GM23338 (cell line): ENCODE measurements at regions not wholly inside any gene's neighbourhood (a gene's known extent, or its start where the extent isn't known, plus 50 kb on each side); places are given as distances from the start of the nearest gene placed in this dataset.

ENCODE experiments used
- ATAC-seq: fragments of 200-7000 bp; cut with Tn5 transposase; 3 replicates; pipeline ENCODE4 v1.9.1; 2020
- DNase-seq: peaks from one replicate; pipeline ENCODE4 v3.0.0-alpha.2; 2015; ENCODE audit warnings: low spot score
- H2AFZ ChIP-seq: fragments of 200-600 bp; sonication (generic); 2 replicates; pipeline ENCODE4 v1.8.0; 2016; ENCODE audit warnings: antibody characterized with exemption, mild to moderate bottlenecking, moderate library complexity
- H3F3A ChIP-seq: fragments of 200-600 bp; sonication (generic); replicated peaks from 2 replicates; pipeline ENCODE4 v1.8.0; 2017; ENCODE audit warnings: antibody characterized with exemption, mixed run types, low read depth
- H3K27ac ChIP-seq: fragments of 200-600 bp; sonication (generic); 2 replicates; pipeline ENCODE4 v1.6.1; 2016; ENCODE audit warnings: low read depth
- H3K27me3 ChIP-seq: fragments of 200-600 bp; sonication (generic); 2 replicates; pipeline ENCODE4 v1.8.0; 2016; ENCODE audit warnings: mild to moderate bottlenecking, mixed run types, moderate library complexity; ENCODE audit not compliant: insufficient read depth
- H3K36me3 ChIP-seq: fragments of 200-600 bp; sonication (generic); 2 replicates; pipeline ENCODE4 v1.8.0; 2016; ENCODE audit warnings: mild to moderate bottlenecking; ENCODE audit not compliant: insufficient read depth
- H3K4me1 ChIP-seq: fragments of 200-600 bp; sonication (generic); 2 replicates; pipeline ENCODE4 v1.8.0; 2016; ENCODE audit warnings: mild to moderate bottlenecking, moderate library complexity; ENCODE audit not compliant: insufficient read depth
- H3K4me2 ChIP-seq: fragments of 200-600 bp; sonication (generic); 2 replicates; pipeline ENCODE4 v1.7.1; 2017; ENCODE audit warnings: mixed run types
- H3K4me3 ChIP-seq: fragments of 200-600 bp; sonication (generic); 2 replicates; pipeline ENCODE4 v1.6.1; 2016; ENCODE audit warnings: mixed run types
- H3K79me2 ChIP-seq: fragments of 200-600 bp; sonication (generic); replicated peaks from 2 replicates; pipeline ENCODE4 v1.8.0; 2017; ENCODE audit warnings: mild to moderate bottlenecking; ENCODE audit not compliant: insufficient read depth
- H3K9me2 ChIP-seq: fragments of 200-600 bp; sonication (generic); 2 replicates; pipeline ENCODE4 v1.8.0; 2017; ENCODE audit not compliant: insufficient read depth
- H4K20me1 ChIP-seq: fragments of 200-600 bp; sonication (generic); replicated peaks from 2 replicates; pipeline ENCODE4 v1.8.0; 2017; ENCODE audit warnings: mild to moderate bottlenecking; ENCODE audit not compliant: insufficient read depth
- H3K27ac Mint-ChIP-seq: 2 replicates; pipeline ENCODE4 v1.8.0; 2020; ENCODE audit warnings: inconsistent platforms, mild to moderate bottlenecking, moderate library complexity, mixed read lengths
- H3K27me3 Mint-ChIP-seq: 3 replicates; pipeline ENCODE4 v1.8.0; 2022; ENCODE audit warnings: low read depth, mild to moderate bottlenecking, moderate library complexity, mixed read lengths, inconsistent platforms; ENCODE audit not compliant: insufficient read depth, poor library complexity
- H3K36me3 Mint-ChIP-seq: 3 replicates; pipeline ENCODE4 v1.8.0; 2021; ENCODE audit warnings: low read depth, mild to moderate bottlenecking, inconsistent platforms, moderate library complexity, mixed read lengths
- H3K4me1 Mint-ChIP-seq: 3 replicates; pipeline ENCODE4 v1.8.0; 2020; ENCODE audit warnings: mild to moderate bottlenecking, inconsistent platforms, mixed read lengths
- H3K4me3 Mint-ChIP-seq: 3 replicates; pipeline ENCODE4 v1.8.0; 2021; ENCODE audit warnings: moderate library complexity, mild to moderate bottlenecking, inconsistent platforms, mixed read lengths
- H3K9me3 Mint-ChIP-seq: 3 replicates; pipeline ENCODE4 v1.8.0; 2020; ENCODE audit warnings: moderate library complexity, mild to moderate bottlenecking, inconsistent platforms, mixed read lengths
- CREB1 ChIP-seq: fragments of 250-450 bp; sonication (Bioruptor Pico); IDR thresholded peaks from 2 replicates; pipeline ENCODE4 v1.5.0; 2020; ENCODE audit warnings: low read depth, mild to moderate bottlenecking, moderate library complexity
- EZH2 ChIP-seq: fragments of 200-600 bp; sonication (generic); IDR thresholded peaks from one replicate; pipeline ENCODE4 v1.8.0; 2017; ENCODE audit warnings: antibody characterized with exemption, mild to moderate bottlenecking, low read depth; ENCODE audit not compliant: unreplicated experiment
- EZH2phosphoT487 ChIP-seq: fragments of 200-600 bp; sonication (generic); IDR thresholded peaks from one replicate; pipeline ENCODE4 v1.8.1; 2018; ENCODE audit warnings: antibody characterized with exemption; ENCODE audit not compliant: unreplicated experiment
- JUNB ChIP-seq: IDR thresholded peaks from one replicate; pipeline ENCODE4 v1.6.1; 2016; ENCODE audit warnings: antibody characterized with exemption; ENCODE audit not compliant: unreplicated experiment
- NANOG ChIP-seq: IDR thresholded peaks from 2 replicates; pipeline ENCODE4 v1.6.1; 2016; ENCODE audit warnings: antibody characterized with exemption, borderline replicate concordance
- POLR2AphosphoS5 ChIP-seq: IDR thresholded peaks from 2 replicates; pipeline ENCODE4 v1.6.1; 2016; ENCODE audit warnings: antibody characterized with exemption, low read depth
- STAT1 ChIP-seq: IDR thresholded peaks from one replicate; pipeline ENCODE4 v1.6.1; 2016; ENCODE audit warnings: antibody characterized with exemption; ENCODE audit not compliant: unreplicated experiment
- ZNF114 ChIP-seq: fragments of 250-450 bp; sonication (Bioruptor Pico); IDR thresholded peaks from 2 replicates; pipeline ENCODE4 v1.5.0; 2020; ENCODE audit warnings: mild to moderate bottlenecking, moderate library complexity
- ZNF331 ChIP-seq: fragments of 250-450 bp; sonication (Bioruptor Pico); IDR thresholded peaks from 2 replicates; pipeline ENCODE4 v1.5.0; 2020; ENCODE audit warnings: low read depth, mild to moderate bottlenecking, moderate library complexity
- TF ChIP-seq, protein P1 (sequence below): fragments of 250-450 bp; sonication (Bioruptor Pico); IDR thresholded peaks from 2 replicates; pipeline ENCODE4 v1.5.0; 2020; ENCODE audit warnings: mild to moderate bottlenecking, moderate library complexity
- TF ChIP-seq, protein P2 (sequence below), 2 experiments: fragments of 200-600 bp in 1 of 2; sonication (generic) in 1 of 2; conservative IDR thresholded peaks; 2 replicates each; pipeline versions ENCODE4 v1.5.1 to v1.6.1; 2016 to 2017; ENCODE audit warnings: antibody characterized with exemption in 2 of 2, low read depth in 2 of 2, mild to moderate bottlenecking in 2 of 2, moderate library complexity in 1 of 2
- TF ChIP-seq, protein P3 (sequence below): IDR thresholded peaks from 2 replicates; pipeline ENCODE4 v1.6.1; 2016; ENCODE audit warnings: antibody characterized with exemption
- TF ChIP-seq, protein P4 (sequence below): IDR thresholded peaks from one replicate; pipeline ENCODE4 v1.6.1; 2018; ENCODE audit warnings: antibody characterized with exemption; ENCODE audit not compliant: unreplicated experiment

DNA sequence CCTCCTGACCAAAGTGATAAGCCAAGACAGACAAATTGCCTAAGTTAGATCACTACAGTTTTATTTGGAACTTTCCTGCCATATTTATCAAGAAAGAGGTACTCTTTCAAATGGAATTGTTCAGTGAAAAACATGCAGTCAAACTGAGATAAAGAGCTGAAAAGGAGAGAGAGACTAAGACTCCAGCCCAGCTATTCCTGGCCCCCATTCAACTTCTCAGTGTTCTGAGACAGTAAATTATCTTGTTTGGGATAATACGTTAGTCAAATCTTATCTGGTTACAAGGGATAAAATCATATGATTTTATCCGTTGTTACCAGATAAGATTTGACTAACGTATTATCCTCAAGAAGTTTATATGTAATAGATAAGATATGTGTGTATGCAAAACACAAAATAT is 67.6 kb upstream of the CMC1 start:
- TF ChIP-seq POLR2AphosphoS5: no peak
- TF ChIP-seq, protein P1, sequence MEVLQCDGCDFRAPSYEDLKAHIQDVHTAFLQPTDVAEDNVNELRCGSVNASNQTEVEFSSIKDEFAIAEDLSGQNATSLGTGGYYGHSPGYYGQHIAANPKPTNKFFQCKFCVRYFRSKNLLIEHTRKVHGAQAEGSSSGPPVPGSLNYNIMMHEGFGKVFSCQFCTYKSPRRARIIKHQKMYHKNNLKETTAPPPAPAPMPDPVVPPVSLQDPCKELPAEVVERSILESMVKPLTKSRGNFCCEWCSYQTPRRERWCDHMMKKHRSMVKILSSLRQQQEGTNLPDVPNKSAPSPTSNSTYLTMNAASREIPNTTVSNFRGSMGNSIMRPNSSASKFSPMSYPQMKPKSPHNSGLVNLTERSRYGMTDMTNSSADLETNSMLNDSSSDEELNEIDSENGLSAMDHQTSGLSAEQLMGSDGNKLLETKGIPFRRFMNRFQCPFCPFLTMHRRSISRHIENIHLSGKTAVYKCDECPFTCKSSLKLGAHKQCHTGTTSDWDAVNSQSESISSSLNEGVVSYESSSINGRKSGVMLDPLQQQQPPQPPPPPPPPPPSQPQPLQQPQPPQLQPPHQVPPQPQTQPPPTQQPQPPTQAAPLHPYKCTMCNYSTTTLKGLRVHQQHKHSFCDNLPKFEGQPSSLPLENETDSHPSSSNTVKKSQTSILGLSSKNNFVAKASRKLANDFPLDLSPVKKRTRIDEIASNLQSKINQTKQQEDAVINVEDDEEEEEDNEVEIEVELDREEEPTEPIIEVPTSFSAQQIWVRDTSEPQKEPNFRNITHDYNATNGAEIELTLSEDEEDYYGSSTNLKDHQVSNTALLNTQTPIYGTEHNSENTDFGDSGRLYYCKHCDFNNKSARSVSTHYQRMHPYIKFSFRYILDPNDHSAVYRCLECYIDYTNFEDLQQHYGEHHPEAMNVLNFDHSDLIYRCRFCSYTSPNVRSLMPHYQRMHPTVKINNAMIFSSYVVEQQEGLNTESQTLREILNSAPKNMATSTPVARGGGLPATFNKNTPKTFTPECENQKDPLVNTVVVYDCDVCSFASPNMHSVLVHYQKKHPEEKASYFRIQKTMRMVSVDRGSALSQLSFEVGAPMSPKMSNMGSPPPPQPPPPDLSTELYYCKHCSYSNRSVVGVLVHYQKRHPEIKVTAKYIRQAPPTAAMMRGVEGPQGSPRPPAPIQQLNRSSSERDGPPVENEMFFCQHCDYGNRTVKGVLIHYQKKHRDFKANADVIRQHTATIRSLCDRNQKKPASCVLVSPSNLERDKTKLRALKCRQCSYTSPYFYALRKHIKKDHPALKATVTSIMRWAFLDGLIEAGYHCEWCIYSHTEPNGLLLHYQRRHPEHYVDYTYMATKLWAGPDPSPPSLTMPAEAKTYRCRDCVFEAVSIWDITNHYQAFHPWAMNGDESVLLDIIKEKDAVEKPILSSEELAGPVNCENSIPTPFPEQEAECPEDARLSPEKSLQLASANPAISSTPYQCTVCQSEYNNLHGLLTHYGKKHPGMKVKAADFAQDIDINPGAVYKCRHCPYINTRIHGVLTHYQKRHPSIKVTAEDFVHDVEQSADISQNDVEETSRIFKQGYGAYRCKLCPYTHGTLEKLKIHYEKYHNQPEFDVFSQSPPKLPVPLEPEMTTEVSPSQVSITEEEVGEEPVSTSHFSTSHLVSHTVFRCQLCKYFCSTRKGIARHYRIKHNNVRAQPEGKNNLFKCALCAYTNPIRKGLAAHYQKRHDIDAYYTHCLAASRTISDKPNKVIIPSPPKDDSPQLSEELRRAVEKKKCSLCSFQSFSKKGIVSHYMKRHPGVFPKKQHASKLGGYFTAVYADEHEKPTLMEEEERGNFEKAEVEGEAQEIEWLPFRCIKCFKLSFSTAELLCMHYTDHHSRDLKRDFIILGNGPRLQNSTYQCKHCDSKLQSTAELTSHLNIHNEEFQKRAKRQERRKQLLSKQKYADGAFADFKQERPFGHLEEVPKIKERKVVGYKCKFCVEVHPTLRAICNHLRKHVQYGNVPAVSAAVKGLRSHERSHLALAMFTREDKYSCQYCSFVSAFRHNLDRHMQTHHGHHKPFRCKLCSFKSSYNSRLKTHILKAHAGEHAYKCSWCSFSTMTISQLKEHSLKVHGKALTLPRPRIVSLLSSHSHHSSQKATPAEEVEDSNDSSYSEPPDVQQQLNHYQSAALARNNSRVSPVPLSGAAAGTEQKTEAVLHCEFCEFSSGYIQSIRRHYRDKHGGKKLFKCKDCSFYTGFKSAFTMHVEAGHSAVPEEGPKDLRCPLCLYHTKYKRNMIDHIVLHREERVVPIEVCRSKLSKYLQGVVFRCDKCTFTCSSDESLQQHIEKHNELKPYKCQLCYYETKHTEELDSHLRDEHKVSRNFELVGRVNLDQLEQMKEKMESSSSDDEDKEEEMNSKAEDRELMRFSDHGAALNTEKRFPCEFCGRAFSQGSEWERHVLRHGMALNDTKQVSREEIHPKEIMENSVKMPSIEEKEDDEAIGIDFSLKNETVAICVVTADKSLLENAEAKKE (CRISPR knock-in tag): no peak
- TF ChIP-seq JUNB: no peak
- no peak for TF ChIP-seq ZNF331 (CRISPR knock-in tag)
- no peak for TF ChIP-seq CREB1 (CRISPR knock-in tag)
- TF ChIP-seq, protein P2, sequence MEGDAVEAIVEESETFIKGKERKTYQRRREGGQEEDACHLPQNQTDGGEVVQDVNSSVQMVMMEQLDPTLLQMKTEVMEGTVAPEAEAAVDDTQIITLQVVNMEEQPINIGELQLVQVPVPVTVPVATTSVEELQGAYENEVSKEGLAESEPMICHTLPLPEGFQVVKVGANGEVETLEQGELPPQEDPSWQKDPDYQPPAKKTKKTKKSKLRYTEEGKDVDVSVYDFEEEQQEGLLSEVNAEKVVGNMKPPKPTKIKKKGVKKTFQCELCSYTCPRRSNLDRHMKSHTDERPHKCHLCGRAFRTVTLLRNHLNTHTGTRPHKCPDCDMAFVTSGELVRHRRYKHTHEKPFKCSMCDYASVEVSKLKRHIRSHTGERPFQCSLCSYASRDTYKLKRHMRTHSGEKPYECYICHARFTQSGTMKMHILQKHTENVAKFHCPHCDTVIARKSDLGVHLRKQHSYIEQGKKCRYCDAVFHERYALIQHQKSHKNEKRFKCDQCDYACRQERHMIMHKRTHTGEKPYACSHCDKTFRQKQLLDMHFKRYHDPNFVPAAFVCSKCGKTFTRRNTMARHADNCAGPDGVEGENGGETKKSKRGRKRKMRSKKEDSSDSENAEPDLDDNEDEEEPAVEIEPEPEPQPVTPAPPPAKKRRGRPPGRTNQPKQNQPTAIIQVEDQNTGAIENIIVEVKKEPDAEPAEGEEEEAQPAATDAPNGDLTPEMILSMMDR (conservative IDR thresholded peaks at IDR 0.05; ENCODE audit: low read depth in 2 of 2): no peak
- no peak for TF ChIP-seq ZNF114
- TF ChIP-seq, protein P3, sequence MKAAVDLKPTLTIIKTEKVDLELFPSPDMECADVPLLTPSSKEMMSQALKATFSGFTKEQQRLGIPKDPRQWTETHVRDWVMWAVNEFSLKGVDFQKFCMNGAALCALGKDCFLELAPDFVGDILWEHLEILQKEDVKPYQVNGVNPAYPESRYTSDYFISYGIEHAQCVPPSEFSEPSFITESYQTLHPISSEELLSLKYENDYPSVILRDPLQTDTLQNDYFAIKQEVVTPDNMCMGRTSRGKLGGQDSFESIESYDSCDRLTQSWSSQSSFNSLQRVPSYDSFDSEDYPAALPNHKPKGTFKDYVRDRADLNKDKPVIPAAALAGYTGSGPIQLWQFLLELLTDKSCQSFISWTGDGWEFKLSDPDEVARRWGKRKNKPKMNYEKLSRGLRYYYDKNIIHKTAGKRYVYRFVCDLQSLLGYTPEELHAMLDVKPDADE: no peak
- no peak for TF ChIP-seq STAT1
- TF ChIP-seq NANOG: no peak
- TF ChIP-seq EZH2phosphoT487: no peak
- TF ChIP-seq, protein P4, sequence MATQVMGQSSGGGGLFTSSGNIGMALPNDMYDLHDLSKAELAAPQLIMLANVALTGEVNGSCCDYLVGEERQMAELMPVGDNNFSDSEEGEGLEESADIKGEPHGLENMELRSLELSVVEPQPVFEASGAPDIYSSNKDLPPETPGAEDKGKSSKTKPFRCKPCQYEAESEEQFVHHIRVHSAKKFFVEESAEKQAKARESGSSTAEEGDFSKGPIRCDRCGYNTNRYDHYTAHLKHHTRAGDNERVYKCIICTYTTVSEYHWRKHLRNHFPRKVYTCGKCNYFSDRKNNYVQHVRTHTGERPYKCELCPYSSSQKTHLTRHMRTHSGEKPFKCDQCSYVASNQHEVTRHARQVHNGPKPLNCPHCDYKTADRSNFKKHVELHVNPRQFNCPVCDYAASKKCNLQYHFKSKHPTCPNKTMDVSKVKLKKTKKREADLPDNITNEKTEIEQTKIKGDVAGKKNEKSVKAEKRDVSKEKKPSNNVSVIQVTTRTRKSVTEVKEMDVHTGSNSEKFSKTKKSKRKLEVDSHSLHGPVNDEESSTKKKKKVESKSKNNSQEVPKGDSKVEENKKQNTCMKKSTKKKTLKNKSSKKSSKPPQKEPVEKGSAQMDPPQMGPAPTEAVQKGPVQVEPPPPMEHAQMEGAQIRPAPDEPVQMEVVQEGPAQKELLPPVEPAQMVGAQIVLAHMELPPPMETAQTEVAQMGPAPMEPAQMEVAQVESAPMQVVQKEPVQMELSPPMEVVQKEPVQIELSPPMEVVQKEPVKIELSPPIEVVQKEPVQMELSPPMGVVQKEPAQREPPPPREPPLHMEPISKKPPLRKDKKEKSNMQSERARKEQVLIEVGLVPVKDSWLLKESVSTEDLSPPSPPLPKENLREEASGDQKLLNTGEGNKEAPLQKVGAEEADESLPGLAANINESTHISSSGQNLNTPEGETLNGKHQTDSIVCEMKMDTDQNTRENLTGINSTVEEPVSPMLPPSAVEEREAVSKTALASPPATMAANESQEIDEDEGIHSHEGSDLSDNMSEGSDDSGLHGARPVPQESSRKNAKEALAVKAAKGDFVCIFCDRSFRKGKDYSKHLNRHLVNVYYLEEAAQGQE: no peak
- TF ChIP-seq EZH2: no peak
- Histone ChIP-seq H3K4me2 (no peak overlapping the region), H3K36me3 (no peaks in the 10 kb centered on the region), H3K4me3 (no peak overlapping the region), H3K9me2 (no peaks in the 10 kb centered on the region), H2AFZ (no peak overlapping the region), H3F3A (no peaks in the 10 kb centered on the region), H3K27me3 (no peaks in the 10 kb centered on the region), H3K4me1 (no peaks in the 10 kb centered on the region), H4K20me1 (no peaks in the 10 kb centered on the region), H3K79me2 (no peaks in the 10 kb centered on the region), H3K27ac (no peak overlapping the region)
- Mint-ChIP-seq H3K36me3 (no peaks in the 10 kb centered on the region), H3K27ac (no peak overlapping the region), H3K4me1 (no peaks in the 10 kb centered on the region), H3K4me3 (no peak overlapping the region), H3K27me3 (no peaks in the 10 kb centered on the region), H3K9me3 (no peaks in the 10 kb centered on the region)
- DNase-seq: no peak
- ATAC-seq: no peak
